Psoas muscle (tissue), 7 donors: ENCODE measurements at regions not wholly inside any gene's neighbourhood (a gene's known extent, or its start where the extent isn't known, plus 50 kb on each side); places are given as distances from the start of the nearest gene placed in this dataset.

Source experiments
- ATAC-seq, 4 donors: fragments of 200-7000 bp; cut with Tn5 transposase; one replicate each; pipeline ENCODE4 v1.9.1; 2020; ENCODE audit warnings: moderate library complexity in 3 of 4, mild to moderate bottlenecking in 2 of 4
- DNase-seq, 2 donors: peaks; one replicate each; pipeline ENCODE4 v3.0.0-alpha.2; 2020
- H3K27ac ChIP-seq: fragments of 200-600 bp; one replicate; pipeline ENCODE4 v1.8.0; 2022
- H3K27me3 ChIP-seq, 3 donors: fragments of 200-600 bp in 1 of 3; one replicate each; pipeline versions ENCODE4 v1.6.1 to v1.8.0; 2013 to 2022; ENCODE audit warnings: low read length in 2 of 3, mild to moderate bottlenecking in 2 of 3, moderate library complexity in 1 of 3; ENCODE audit not compliant: insufficient read depth in 3 of 3
- H3K36me3 ChIP-seq, 2 donors: fragments of 200-600 bp in 1 of 2; one replicate each; pipeline versions ENCODE4 v1.6.1 to v1.8.0; 2013 to 2022; ENCODE audit warnings: low read depth in 1 of 2, mild to moderate bottlenecking in 1 of 2, moderate library complexity in 1 of 2; ENCODE audit not compliant: insufficient read depth in 1 of 2
- H3K4me1 ChIP-seq: fragments of 200-600 bp; one replicate; pipeline ENCODE4 v1.8.0; 2022
- H3K4me3 ChIP-seq: fragments of 200-600 bp; one replicate; pipeline ENCODE4 v1.8.0; 2022; ENCODE audit warnings: mild to moderate bottlenecking
- H3K9me3 ChIP-seq: fragments of 200-600 bp; one replicate; pipeline ENCODE4 v1.8.0; 2022
- WGBS, 3 donors: extraction: QIAGEN DNeasy Blood & Tissue Kit; methylation state at CpG; one replicate each; pipeline versions ENCODE4 v1.1.6 to v1.1.7; 2013; 5-methylcytosine and 5-hydroxymethylcytosine counted together
- intact Hi-C, 2 donors: fragments of 100-400 bp; cut with DNase I; formaldehyde crosslinking; loops; one replicate each; pipeline versions ENCODE4 v1.11.0 to v1.14.2; 2022
- TF ChIP-seq, protein P1 (sequence below): fragments of 200-600 bp; IDR thresholded peaks from one replicate; pipeline ENCODE4 v1.8.0; 2022; ENCODE audit warnings: antibody characterized with exemption
- donor health status: healthy with polysubstance abuse.
- donor health status: DM: no; HTN: no; CAD: no; lungs with moderate emphysema.
- donor health status: Bipolar disorder and iron deficiency.
- donor health status: healthy.
- donor health status: DM: yes; HTN: yes; CAD: no.
- donor health status: DM: no; HTN: no; CAD: no.
- donor health status: DM: yes; HTN: yes; CAD: no.

GRCh38 chr4:135739354-135739753, 1537.8 kb upstream of the PABPC4L start:
- H3K4me1 ChIP-seq = no peaks in the 10 kb centered on the region
- ATAC-seq = no peak
- WGBS, 3 donors = 81 to 88% (median 85%) methylated on average over 2 of the region's 2 CpGs
- no peaks in the 10 kb centered on the region for H3K27me3 ChIP-seq
- no peaks in the 10 kb centered on the region for H3K36me3 ChIP-seq
- TF ChIP-seq, protein P1, sequence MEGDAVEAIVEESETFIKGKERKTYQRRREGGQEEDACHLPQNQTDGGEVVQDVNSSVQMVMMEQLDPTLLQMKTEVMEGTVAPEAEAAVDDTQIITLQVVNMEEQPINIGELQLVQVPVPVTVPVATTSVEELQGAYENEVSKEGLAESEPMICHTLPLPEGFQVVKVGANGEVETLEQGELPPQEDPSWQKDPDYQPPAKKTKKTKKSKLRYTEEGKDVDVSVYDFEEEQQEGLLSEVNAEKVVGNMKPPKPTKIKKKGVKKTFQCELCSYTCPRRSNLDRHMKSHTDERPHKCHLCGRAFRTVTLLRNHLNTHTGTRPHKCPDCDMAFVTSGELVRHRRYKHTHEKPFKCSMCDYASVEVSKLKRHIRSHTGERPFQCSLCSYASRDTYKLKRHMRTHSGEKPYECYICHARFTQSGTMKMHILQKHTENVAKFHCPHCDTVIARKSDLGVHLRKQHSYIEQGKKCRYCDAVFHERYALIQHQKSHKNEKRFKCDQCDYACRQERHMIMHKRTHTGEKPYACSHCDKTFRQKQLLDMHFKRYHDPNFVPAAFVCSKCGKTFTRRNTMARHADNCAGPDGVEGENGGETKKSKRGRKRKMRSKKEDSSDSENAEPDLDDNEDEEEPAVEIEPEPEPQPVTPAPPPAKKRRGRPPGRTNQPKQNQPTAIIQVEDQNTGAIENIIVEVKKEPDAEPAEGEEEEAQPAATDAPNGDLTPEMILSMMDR = no peak
- intact Hi-C loops = no loop called here
- DNase-seq = no peak
- no peak overlapping the region for H3K27ac ChIP-seq
- H3K4me3 ChIP-seq = no peak overlapping the region
- H3K9me3 ChIP-seq = no peaks in the 10 kb centered on the region

DNA sequence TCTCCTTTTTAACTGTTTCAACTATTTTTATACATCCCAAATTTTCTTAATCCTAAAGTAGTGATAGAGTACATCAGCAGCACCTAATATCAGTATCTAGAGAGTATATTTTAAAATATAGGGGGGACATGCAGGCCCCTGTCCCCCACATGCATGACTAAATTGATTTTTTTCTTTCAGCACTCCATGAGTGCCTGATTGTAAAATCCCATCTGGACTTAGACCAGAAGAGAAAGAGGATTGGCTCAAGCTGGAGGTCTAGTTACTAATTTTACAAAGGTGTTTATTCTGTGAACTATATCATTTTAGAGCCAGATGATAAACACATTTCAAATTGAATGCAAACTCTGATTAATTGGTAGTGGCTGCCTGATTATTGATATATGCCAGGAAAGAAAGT, 1533.9 kb upstream of the PABPC4L start:
- H3K9me3 ChIP-seq = no peaks in the 10 kb centered on the region
- no peaks in the 10 kb centered on the region for H3K27me3 ChIP-seq
- no peaks in the 10 kb centered on the region for H3K4me1 ChIP-seq
- intact Hi-C loops = no loop called here
- ATAC-seq = no peak
- H3K4me3 ChIP-seq = no peak overlapping the region
- no peak for DNase-seq
- TF ChIP-seq, protein P1 = no peak
- no peaks in the 10 kb centered on the region for H3K36me3 ChIP-seq
- no peak overlapping the region for H3K27ac ChIP-seq

- intact Hi-C loops = no loop called here
- Histone ChIP-seq H3K9me3 (no peaks in the 10 kb centered on the region), H3K4me3 (no peak overlapping the region), H3K4me1 (no peaks in the 10 kb centered on the region), H3K27ac (no peak overlapping the region), H3K36me3 (no peaks in the 10 kb centered on the region), H3K27me3 (no peaks in the 10 kb centered on the region)
- 57 to 65% (median 59%) methylated on average over 4 of the region's 4 CpGs for WGBS, 3 donors
- DNase-seq (no peak), ATAC-seq (no peak)
- TF ChIP-seq, protein P1 = no peak
Observed at GRCh38 chr4:135732448-135732847, 1530.9 kb upstream of the PABPC4L start.

DNA sequence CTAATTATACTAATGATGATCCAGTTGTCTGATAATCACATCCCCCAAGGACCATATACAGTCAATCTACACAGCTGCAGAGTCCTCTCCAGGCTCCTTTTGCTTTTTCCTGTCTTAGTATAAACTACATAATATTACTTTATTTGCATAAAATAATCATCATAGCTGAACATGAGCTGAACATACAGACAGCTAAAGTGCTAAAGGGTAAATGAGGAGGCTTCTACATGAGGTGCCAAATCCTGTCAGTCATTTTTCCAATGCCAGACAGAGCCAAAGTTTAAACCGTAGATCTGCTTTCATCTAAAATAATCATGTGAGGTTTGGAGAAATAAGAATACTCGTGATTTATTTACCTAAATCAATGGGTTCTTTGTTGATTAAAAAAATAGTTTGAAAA, 1530.1 kb upstream of the PABPC4L start:
- Histone ChIP-seq H3K27ac (no peak overlapping the region), H3K4me3 (no peak overlapping the region), H3K36me3 (no peaks in the 10 kb centered on the region), H3K27me3 (no peaks in the 10 kb centered on the region), H3K4me1 (no peaks in the 10 kb centered on the region), H3K9me3 (no peaks in the 10 kb centered on the region)
- DNase-seq (no peak), ATAC-seq (no peak)
- TF ChIP-seq, protein P1 = no peak
- intact Hi-C loops = no loop called here
- 28 to 55% (median 54%) methylated on average over 2 of the region's 2 CpGs for WGBS, 3 donors

DNA sequence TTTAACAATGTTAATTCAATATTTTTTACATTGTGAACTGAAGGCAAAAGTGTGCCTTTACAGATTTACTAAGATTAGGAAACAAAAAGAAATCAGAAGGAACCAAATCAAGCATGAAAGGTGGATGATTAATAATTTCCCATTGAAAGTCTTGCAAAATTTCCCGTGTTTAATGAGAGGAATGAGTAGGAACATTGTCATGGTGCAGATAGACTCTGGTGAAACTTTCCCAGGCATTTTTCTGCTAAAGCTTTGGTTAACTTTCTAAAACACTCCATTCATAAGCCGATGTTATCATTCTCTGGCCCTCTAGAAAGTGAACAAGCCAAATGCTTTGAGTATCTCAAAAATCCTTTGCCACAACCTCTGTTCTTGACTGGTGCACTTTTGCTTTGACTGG, 1522.8 kb upstream of the PABPC4L start:
- intact Hi-C loops = no loop called here
- no peaks in the 10 kb centered on the region for H3K36me3 ChIP-seq
- H3K4me3 ChIP-seq = no peak overlapping the region
- H3K9me3 ChIP-seq = no peaks in the 10 kb centered on the region
- ATAC-seq (no peak), DNase-seq (no peak)
- 36 to 50% (median 39%) methylated on average over 2 of the region's 2 CpGs for WGBS, 3 donors
- TF ChIP-seq, protein P1 = no peak
- H3K27ac ChIP-seq = no peak overlapping the region
- H3K4me1 ChIP-seq = no peaks in the 10 kb centered on the region
- no peaks in the 10 kb centered on the region for H3K27me3 ChIP-seq
